Liver (tissue), 3 donors: ENCODE measurements at regions not wholly inside any gene's neighbourhood (a gene's known extent, or its start where the extent isn't known, plus 50 kb on each side); places are given as distances from the start of the nearest gene placed in this dataset.

Experiments
- CTCF ChIP-seq: fragments of 150-350 bp; IDR thresholded peaks from 2 replicates; pipeline ENCODE4 v1.5.1; 2017; ENCODE audit warnings: improper control_type of control experiment, low read depth, low read length; ENCODE audit not compliant: missing input control
- FOXA1 ChIP-seq: IDR thresholded peaks from 2 replicates; pipeline ENCODE4 v1.6.1; 2016; ENCODE audit warnings: antibody characterized with exemption
- FOXA2 ChIP-seq: IDR thresholded peaks from 2 replicates; pipeline ENCODE4 v1.6.1; 2016; ENCODE audit warnings: antibody characterized with exemption
- GABPA ChIP-seq, 2 donors: IDR thresholded peaks in 1 of 2; conservative IDR thresholded peaks in 1 of 2; 2 replicates each; pipeline ENCODE4 v1.6.1; 2016; ENCODE audit warnings: antibody characterized with exemption in 2 of 2, mild to moderate bottlenecking in 1 of 2, moderate library complexity in 1 of 2
- HNF4A ChIP-seq, 2 donors: conservative IDR thresholded peaks; 2 replicates each; pipeline ENCODE4 v1.6.1; 2016; ENCODE audit warnings: antibody characterized with exemption in 2 of 2, mild to moderate bottlenecking in 2 of 2
- JUND ChIP-seq, 2 donors: IDR thresholded peaks; 2 replicates each; pipeline ENCODE4 v1.6.1; 2016; ENCODE audit warnings: antibody characterized with exemption in 2 of 2
- NR2F2 ChIP-seq: IDR thresholded peaks from 2 replicates; pipeline ENCODE4 v1.6.1; 2016; ENCODE audit warnings: antibody characterized with exemption
- RAD21 ChIP-seq, 2 donors: IDR thresholded peaks; 2 replicates each; pipeline ENCODE4 v1.6.1; 2016; ENCODE audit warnings: antibody characterized with exemption in 2 of 2, mild to moderate bottlenecking in 2 of 2
- RXRA ChIP-seq, 2 donors: IDR thresholded peaks; 2 replicates each; pipeline ENCODE4 v1.6.1; 2017 to 2018; ENCODE audit warnings: antibody characterized with exemption in 2 of 2, mild to moderate bottlenecking in 1 of 2
- SP1 ChIP-seq: IDR thresholded peaks from 2 replicates; pipeline ENCODE4 v1.6.1; 2018; ENCODE audit warnings: antibody characterized with exemption, mild to moderate bottlenecking
- TAF1 ChIP-seq: conservative IDR thresholded peaks from 2 replicates; pipeline ENCODE4 v1.6.1; 2016; ENCODE audit warnings: antibody characterized with exemption, mild to moderate bottlenecking
- TF ChIP-seq, protein P1 (sequence below): IDR thresholded peaks from 2 replicates; pipeline ENCODE4 v1.6.1; 2016; ENCODE audit warnings: antibody characterized with exemption, mild to moderate bottlenecking
- donor health status: healthy.
- donor health status: healthy.

DNA sequence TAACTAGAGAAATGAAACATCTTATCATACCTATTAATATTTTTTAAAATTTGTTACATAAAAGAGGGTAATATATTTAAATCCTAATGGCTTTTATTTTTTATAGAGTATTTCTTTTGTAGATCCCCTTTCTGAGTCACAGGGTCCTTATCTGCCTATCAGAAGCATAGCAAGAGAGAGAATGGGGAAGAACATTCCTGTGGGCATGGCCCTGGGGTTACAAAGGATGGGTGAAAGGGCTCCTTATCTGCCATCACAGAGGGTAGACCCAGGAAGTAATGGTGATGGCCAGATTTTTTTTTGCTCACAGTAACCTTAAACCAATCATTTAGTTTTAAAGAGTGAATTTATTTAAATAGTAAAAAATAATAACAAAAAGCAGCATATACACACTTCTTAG is 582.1 kb upstream of the HTR1E start:
- no peak for TF ChIP-seq GABPA (IDR thresholded peaks at IDR 0.05 in 1 of 2, conservative IDR thresholded peaks at IDR 0.05 in 1 of 2)
- no peak for TF ChIP-seq JUND (IDR thresholded peaks at IDR 0.05)
- TF ChIP-seq, protein P1, sequence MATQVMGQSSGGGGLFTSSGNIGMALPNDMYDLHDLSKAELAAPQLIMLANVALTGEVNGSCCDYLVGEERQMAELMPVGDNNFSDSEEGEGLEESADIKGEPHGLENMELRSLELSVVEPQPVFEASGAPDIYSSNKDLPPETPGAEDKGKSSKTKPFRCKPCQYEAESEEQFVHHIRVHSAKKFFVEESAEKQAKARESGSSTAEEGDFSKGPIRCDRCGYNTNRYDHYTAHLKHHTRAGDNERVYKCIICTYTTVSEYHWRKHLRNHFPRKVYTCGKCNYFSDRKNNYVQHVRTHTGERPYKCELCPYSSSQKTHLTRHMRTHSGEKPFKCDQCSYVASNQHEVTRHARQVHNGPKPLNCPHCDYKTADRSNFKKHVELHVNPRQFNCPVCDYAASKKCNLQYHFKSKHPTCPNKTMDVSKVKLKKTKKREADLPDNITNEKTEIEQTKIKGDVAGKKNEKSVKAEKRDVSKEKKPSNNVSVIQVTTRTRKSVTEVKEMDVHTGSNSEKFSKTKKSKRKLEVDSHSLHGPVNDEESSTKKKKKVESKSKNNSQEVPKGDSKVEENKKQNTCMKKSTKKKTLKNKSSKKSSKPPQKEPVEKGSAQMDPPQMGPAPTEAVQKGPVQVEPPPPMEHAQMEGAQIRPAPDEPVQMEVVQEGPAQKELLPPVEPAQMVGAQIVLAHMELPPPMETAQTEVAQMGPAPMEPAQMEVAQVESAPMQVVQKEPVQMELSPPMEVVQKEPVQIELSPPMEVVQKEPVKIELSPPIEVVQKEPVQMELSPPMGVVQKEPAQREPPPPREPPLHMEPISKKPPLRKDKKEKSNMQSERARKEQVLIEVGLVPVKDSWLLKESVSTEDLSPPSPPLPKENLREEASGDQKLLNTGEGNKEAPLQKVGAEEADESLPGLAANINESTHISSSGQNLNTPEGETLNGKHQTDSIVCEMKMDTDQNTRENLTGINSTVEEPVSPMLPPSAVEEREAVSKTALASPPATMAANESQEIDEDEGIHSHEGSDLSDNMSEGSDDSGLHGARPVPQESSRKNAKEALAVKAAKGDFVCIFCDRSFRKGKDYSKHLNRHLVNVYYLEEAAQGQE, result no peak
- no peak for TF ChIP-seq FOXA1
- TF ChIP-seq TAF1, result no peak
- no peak for TF ChIP-seq FOXA2
- no peak for TF ChIP-seq CTCF
- TF ChIP-seq NR2F2, result no peak
- TF ChIP-seq RAD21 (IDR thresholded peaks at IDR 0.05), result no peak
- TF ChIP-seq RXRA (IDR thresholded peaks at IDR 0.05), result no peak
- TF ChIP-seq SP1, result no peak
- TF ChIP-seq HNF4A (conservative IDR thresholded peaks at IDR 0.05), result no peak
